ENCODE measurements at regions not wholly inside any gene's neighbourhood (a gene's known extent, or its start where the extent isn't known, plus 50 kb on each side); places are given as distances from the start of the nearest gene placed in this dataset.
"Not testable (repeated sequence)": the region's sequence is repeated elsewhere in the genome, so short reads cannot be mapped to it uniquely, and the experiment has no call there.

GRCh38 chr13:69618838-69619237, 488.8 kb upstream of the ATXN8OS start:
- Histone ChIP-seq H3K9ac (ENCODE audit: insufficient read length, low read depth) (no peak overlapping the region), H3K36me3 (ENCODE audit: insufficient read depth, insufficient read length, low read length) (no peaks in the 10 kb centered on the region), H3K27me3 (ENCODE audit: insufficient read depth, insufficient read length) (no peaks in the 10 kb centered on the region), H3K4me1 (ENCODE audit: insufficient read depth, insufficient read length) (no peaks in the 10 kb centered on the region), H3K9me3 (ENCODE audit: insufficient read depth, low read length) (no peaks in the 10 kb centered on the region), H3K4me3 (ENCODE audit: insufficient read length, low read depth) (no peak overlapping the region)
- no peak for DNase-seq (ENCODE audit: low read depth, low spot score)
- TF ChIP-seq YY1 (IDR thresholded peaks at IDR 0.05; ENCODE audit: insufficient read depth, insufficient read length) (no peak), SUZ12 (IDR thresholded peaks at IDR 0.05; ENCODE audit: extremely low read depth, insufficient read depth, insufficient read length) (no peak), ZNF274 (IDR thresholded peaks at IDR 0.05; ENCODE audit: low read depth, low read length) (no peak)

- Histone ChIP-seq H3K36me3 (ENCODE audit: insufficient read depth, insufficient read length, low read length) (no peaks in the 10 kb centered on the region), H3K9ac (ENCODE audit: insufficient read length, low read depth) (no peak overlapping the region), H3K4me1 (ENCODE audit: insufficient read depth, insufficient read length) (no peaks in the 10 kb centered on the region), H3K4me3 (ENCODE audit: insufficient read length, low read depth) (no peak overlapping the region), H3K9me3 (ENCODE audit: insufficient read depth, low read length) (no peaks in the 10 kb centered on the region), H3K27me3 (ENCODE audit: insufficient read depth, insufficient read length) (no peaks in the 10 kb centered on the region)
- no peak for DNase-seq (ENCODE audit: low read depth, low spot score)
- no peak for TF ChIP-seq SUZ12 (IDR thresholded peaks at IDR 0.05; ENCODE audit: extremely low read depth, insufficient read depth, insufficient read length)
- no peak for TF ChIP-seq YY1 (IDR thresholded peaks at IDR 0.05; ENCODE audit: insufficient read depth, insufficient read length)
- no peak for TF ChIP-seq ZNF274 (IDR thresholded peaks at IDR 0.05; ENCODE audit: low read depth, low read length)
These were observed 489.2 kb upstream of the ATXN8OS start for GRCh38 chr13:69618393-69618792.

- Histone ChIP-seq H3K4me1 (ENCODE audit: insufficient read depth, insufficient read length) (no peaks in the 10 kb centered on the region), H3K4me3 (ENCODE audit: insufficient read length, low read depth) (no peak overlapping the region), H3K9me3 (ENCODE audit: insufficient read depth, low read length) (no peaks in the 10 kb centered on the region), H3K9ac (ENCODE audit: insufficient read length, low read depth) (no peak overlapping the region), H3K36me3 (ENCODE audit: insufficient read depth, insufficient read length, low read length) (no peaks in the 10 kb centered on the region), H3K27me3 (ENCODE audit: insufficient read depth, insufficient read length) (no peaks in the 10 kb centered on the region)
- no peak for DNase-seq (ENCODE audit: low read depth, low spot score)
- no peak for TF ChIP-seq YY1 (IDR thresholded peaks at IDR 0.05; ENCODE audit: insufficient read depth, insufficient read length)
- TF ChIP-seq SUZ12 (IDR thresholded peaks at IDR 0.05; ENCODE audit: extremely low read depth, insufficient read depth, insufficient read length), result no peak
- no peak for TF ChIP-seq ZNF274 (IDR thresholded peaks at IDR 0.05; ENCODE audit: low read depth, low read length)
These were observed 490.0 kb upstream of the ATXN8OS start for GRCh38 chr13:69617587-69617986.

GRCh38 chr13:69616396-69616795, 491.2 kb upstream of the ATXN8OS start:
- Histone ChIP-seq H3K4me3 (ENCODE audit: insufficient read length, low read depth) (no peak overlapping the region), H3K4me1 (ENCODE audit: insufficient read depth, insufficient read length) (no peaks in the 10 kb centered on the region), H3K9me3 (ENCODE audit: insufficient read depth, low read length) (no peaks in the 10 kb centered on the region), H3K36me3 (ENCODE audit: insufficient read depth, insufficient read length, low read length) (no peaks in the 10 kb centered on the region), H3K9ac (ENCODE audit: insufficient read length, low read depth) (no peak overlapping the region), H3K27me3 (ENCODE audit: insufficient read depth, insufficient read length) (no peaks in the 10 kb centered on the region)
- TF ChIP-seq YY1 (IDR thresholded peaks at IDR 0.05; ENCODE audit: insufficient read depth, insufficient read length), result no peak
- no peak for TF ChIP-seq ZNF274 (IDR thresholded peaks at IDR 0.05; ENCODE audit: low read depth, low read length)
- no peak for TF ChIP-seq SUZ12 (IDR thresholded peaks at IDR 0.05; ENCODE audit: extremely low read depth, insufficient read depth, insufficient read length)
- DNase-seq (ENCODE audit: low read depth, low spot score), result no peak

- H3K27me3 ChIP-seq (ENCODE audit: insufficient read depth, insufficient read length); H3K4me3 ChIP-seq (ENCODE audit: insufficient read length, low read depth); H3K4me1 ChIP-seq (ENCODE audit: insufficient read depth, insufficient read length); DNase-seq (ENCODE audit: low read depth, low spot score); H3K9me3 ChIP-seq (ENCODE audit: insufficient read depth, low read length); H3K36me3 ChIP-seq (ENCODE audit: insufficient read depth, insufficient read length, low read length); H3K9ac ChIP-seq (ENCODE audit: insufficient read length, low read depth): not testable (repeated sequence)
These were observed 492.6 kb upstream of the ATXN8OS start for GRCh38 chr13:69615055-69615454.

GRCh38 chr13:69604698-69605097, 502.9 kb upstream of the ATXN8OS start:
- TF ChIP-seq ZNF274 (IDR thresholded peaks at IDR 0.05; ENCODE audit: low read depth, low read length) (no peak), SUZ12 (IDR thresholded peaks at IDR 0.05; ENCODE audit: extremely low read depth, insufficient read depth, insufficient read length) (no peak), YY1 (IDR thresholded peaks at IDR 0.05; ENCODE audit: insufficient read depth, insufficient read length) (no peak)
- no peak overlapping the region for H3K9ac ChIP-seq (ENCODE audit: insufficient read length, low read depth)
- H3K4me3 ChIP-seq (ENCODE audit: insufficient read length, low read depth), result no peak overlapping the region
- no peaks in the 10 kb centered on the region for H3K4me1 ChIP-seq (ENCODE audit: insufficient read depth, insufficient read length)
- no peaks in the 10 kb centered on the region for H3K9me3 ChIP-seq (ENCODE audit: insufficient read depth, low read length)
- DNase-seq (ENCODE audit: low read depth, low spot score), result no peak
- no peaks in the 10 kb centered on the region for H3K27me3 ChIP-seq (ENCODE audit: insufficient read depth, insufficient read length)
- H3K36me3 ChIP-seq (ENCODE audit: insufficient read depth, insufficient read length, low read length), result no peaks in the 10 kb centered on the region

- no peaks in the 10 kb centered on the region for H3K4me1 ChIP-seq (ENCODE audit: insufficient read depth, insufficient read length)
- TF ChIP-seq SUZ12 (IDR thresholded peaks at IDR 0.05; ENCODE audit: extremely low read depth, insufficient read depth, insufficient read length) (no peak), ZNF274 (IDR thresholded peaks at IDR 0.05; ENCODE audit: low read depth, low read length) (no peak)
- H3K9ac ChIP-seq (ENCODE audit: insufficient read length, low read depth), result no peak overlapping the region
- no peaks in the 10 kb centered on the region for H3K27me3 ChIP-seq (ENCODE audit: insufficient read depth, insufficient read length)
- no peaks in the 10 kb centered on the region for H3K36me3 ChIP-seq (ENCODE audit: insufficient read depth, insufficient read length, low read length)
- no peaks in the 10 kb centered on the region for H3K9me3 ChIP-seq (ENCODE audit: insufficient read depth, low read length)
- H3K4me3 ChIP-seq (ENCODE audit: insufficient read length, low read depth), result no peak overlapping the region
- no peak for DNase-seq (ENCODE audit: low read depth, low spot score)
These were observed 504.3 kb upstream of the ATXN8OS start for GRCh38 chr13:69603144-69603853.
